ENCODE measurements at regions not wholly inside any gene's neighbourhood (a gene's known extent, or its start where the extent isn't known, plus 50 kb on each side); places are given as distances from the start of the nearest gene placed in this dataset.
"Not testable (repeated sequence)": the region's sequence is repeated elsewhere in the genome, so short reads cannot be mapped to it uniquely, and the experiment has no call there.

- ATAC-seq = no peak
- no peak for DNase-seq
- intact Hi-C loops (cut with DNase I) = no loop called here
- H3K9me3 ChIP-seq (ENCODE audit: control insufficient read depth, low read length) = no peaks in the 10 kb centered on the region
- H3K4me1 ChIP-seq (ENCODE audit: control insufficient read depth, insufficient read depth, low read length) = no peaks in the 10 kb centered on the region
- no peak overlapping the region for H3K27ac ChIP-seq (ENCODE audit: low read length)
- no peak overlapping the region for H3K4me3 ChIP-seq (ENCODE audit: low read length)
- H3K27me3 ChIP-seq (ENCODE audit: control insufficient read depth, insufficient read depth) = no peaks in the 10 kb centered on the region
Observed at GRCh38 chrX:74230094-74230493, 73.9 kb upstream of the ZCCHC13 start.

GRCh38 chrX:74225111-74225510 is 78.9 kb upstream of the ZCCHC13 start:
- WGBS = 98% methylated on average over 5 of the region's 5 CpGs
- no peak overlapping the region for H3K4me3 ChIP-seq (ENCODE audit: low read length)
- ATAC-seq (no peak), DNase-seq (no peak)
- no peaks in the 10 kb centered on the region for H3K4me1 ChIP-seq (ENCODE audit: control insufficient read depth, insufficient read depth, low read length)
- no peak overlapping the region for H3K27ac ChIP-seq (ENCODE audit: low read length)
- H3K9me3 ChIP-seq (ENCODE audit: control insufficient read depth, low read length) = no peaks in the 10 kb centered on the region
- intact Hi-C loops (cut with DNase I) = no loop called here
- no peaks in the 10 kb centered on the region for H3K27me3 ChIP-seq (ENCODE audit: control insufficient read depth, insufficient read depth)

GRCh38 chrX:74220277-74220676 is 83.7 kb upstream of the ZCCHC13 start:
- WGBS = 93% methylated on average over 2 of the region's 2 CpGs
- ATAC-seq (no peak), DNase-seq (no peak)
- Histone ChIP-seq H3K4me3 (ENCODE audit: low read length) (no peak overlapping the region), H3K27ac (ENCODE audit: low read length) (no peak overlapping the region), H3K4me1 (ENCODE audit: control insufficient read depth, insufficient read depth, low read length) (no peaks in the 10 kb centered on the region), H3K9me3 (ENCODE audit: control insufficient read depth, low read length) (no peaks in the 10 kb centered on the region), H3K27me3 (ENCODE audit: control insufficient read depth, insufficient read depth) (no peaks in the 10 kb centered on the region)
- intact Hi-C loops (cut with DNase I) = no loop called here

GRCh38 chrX:74218895-74219294 is 85.1 kb upstream of the ZCCHC13 start:
- WGBS = 97% methylated on average over 1 of the region's 1 CpG
- H3K4me1 ChIP-seq (ENCODE audit: control insufficient read depth, insufficient read depth, low read length) = no peaks in the 10 kb centered on the region
- intact Hi-C loops (cut with DNase I) = no loop called here

GRCh38 chrX:74216421-74216820 is 87.6 kb upstream of the ZCCHC13 start:
- intact Hi-C loops (cut with DNase I) = no loop called here
- Histone ChIP-seq H3K27ac (ENCODE audit: low read length) (no peak overlapping the region), H3K9me3 (ENCODE audit: control insufficient read depth, low read length) (no peaks in the 10 kb centered on the region), H3K4me1 (ENCODE audit: control insufficient read depth, insufficient read depth, low read length) (no peaks in the 10 kb centered on the region), H3K27me3 (ENCODE audit: control insufficient read depth, insufficient read depth) (no peaks in the 10 kb centered on the region), H3K4me3 (ENCODE audit: low read length) (no peak overlapping the region)
- no peak for ATAC-seq
- DNase-seq = no peak

More at GRCh38 chrX:74218895-74219294, 85.1 kb upstream of the ZCCHC13 start:
- DNase-seq (no peak), ATAC-seq (no peak)
- H3K27me3 ChIP-seq (ENCODE audit: control insufficient read depth, insufficient read depth) = no peaks in the 10 kb centered on the region
- no peak overlapping the region for H3K27ac ChIP-seq (ENCODE audit: low read length)
- no peaks in the 10 kb centered on the region for H3K9me3 ChIP-seq (ENCODE audit: control insufficient read depth, low read length)
- no peak overlapping the region for H3K4me3 ChIP-seq (ENCODE audit: low read length)

- DNase-seq (no peak), ATAC-seq (no peak)
- intact Hi-C loops (cut with DNase I) = no loop called here
- H3K27ac ChIP-seq (ENCODE audit: low read length) = no peak overlapping the region
- no peak overlapping the region for H3K4me3 ChIP-seq (ENCODE audit: low read length)
- no peaks in the 10 kb centered on the region for H3K9me3 ChIP-seq (ENCODE audit: control insufficient read depth, low read length)
- 97% methylated on average over 1 of the region's 1 CpG for WGBS
- peaks cover 1% of the 10 kb centered on the region for H3K4me1 ChIP-seq (ENCODE audit: control insufficient read depth, insufficient read depth, low read length)
- no peaks in the 10 kb centered on the region for H3K27me3 ChIP-seq (ENCODE audit: control insufficient read depth, insufficient read depth)
Observed at GRCh38 chrX:74211911-74212310, 92.1 kb upstream of the ZCCHC13 start.

GRCh38 chrX:74207539-74207938 is 96.4 kb upstream of the ZCCHC13 start:
- H3K9me3 ChIP-seq (ENCODE audit: control insufficient read depth, low read length) = no peaks in the 10 kb centered on the region
- WGBS = 95% methylated on average over 3 of the region's 3 CpGs
- DNase-seq = no peak
- H3K27ac ChIP-seq (ENCODE audit: low read length) = no peak overlapping the region
- intact Hi-C loops (cut with DNase I) = no loop called here
- ATAC-seq = no peak
- no peaks in the 10 kb centered on the region for H3K27me3 ChIP-seq (ENCODE audit: control insufficient read depth, insufficient read depth)
- H3K4me3 ChIP-seq (ENCODE audit: low read length) = no peak overlapping the region
- peaks cover 1% of the 10 kb centered on the region for H3K4me1 ChIP-seq (ENCODE audit: control insufficient read depth, insufficient read depth, low read length)

GRCh38 chrX:74195605-74196004 is 108.4 kb upstream of the ZCCHC13 start:
- peak in 1 of 3 donors; percentile 34 for DNase-seq
- peak in 1 of 2 donors; percentile 44 for ATAC-seq
- H3K4me3 ChIP-seq (ENCODE audit: low read length) = no peak overlapping the region
- no peaks in the 10 kb centered on the region for H3K27me3 ChIP-seq (ENCODE audit: control insufficient read depth, insufficient read depth)
- no peaks in the 10 kb centered on the region for H3K9me3 ChIP-seq (ENCODE audit: control insufficient read depth, low read length)
- H3K27ac ChIP-seq (ENCODE audit: low read length) = no peak overlapping the region
- intact Hi-C loops (cut with DNase I) = no loop called here
- H3K4me1 ChIP-seq (ENCODE audit: control insufficient read depth, insufficient read depth, low read length) = peaks cover 2% of the 10 kb centered on the region

GRCh38 chrX:74195120-74195519 is 108.9 kb upstream of the ZCCHC13 start:
- no peak for DNase-seq
- Histone ChIP-seq H3K27me3 (ENCODE audit: control insufficient read depth, insufficient read depth) (no peaks in the 10 kb centered on the region), H3K4me3 (ENCODE audit: low read length) (no peak overlapping the region), H3K9me3 (ENCODE audit: control insufficient read depth, low read length) (no peaks in the 10 kb centered on the region), H3K27ac (ENCODE audit: low read length) (no peak overlapping the region), H3K4me1 (ENCODE audit: control insufficient read depth, insufficient read depth, low read length) (peaks cover 2% of the 10 kb centered on the region)
- intact Hi-C loops (cut with DNase I) = no loop called here
- WGBS = 100% methylated on average over 2 of the region's 2 CpGs
- ATAC-seq = peak in 1 of 2 donors; percentile 46

- Histone ChIP-seq H3K4me1 (ENCODE audit: control insufficient read depth, insufficient read depth, low read length) (no peaks in the 10 kb centered on the region), H3K27me3 (ENCODE audit: control insufficient read depth, insufficient read depth) (no peaks in the 10 kb centered on the region), H3K27ac (ENCODE audit: low read length) (no peak overlapping the region), H3K9me3 (ENCODE audit: control insufficient read depth, low read length) (no peaks in the 10 kb centered on the region), H3K4me3 (ENCODE audit: low read length) (no peak overlapping the region)
- WGBS = 92% methylated on average over 3 of the region's 3 CpGs
- intact Hi-C loops (cut with DNase I) = no loop called here
- ATAC-seq (no peak), DNase-seq (no peak)
Observed at GRCh38 chrX:74187211-74187610, 116.8 kb upstream of the ZCCHC13 start.

- ATAC-seq; H3K4me1 ChIP-seq (ENCODE audit: control insufficient read depth, insufficient read depth, low read length); intact Hi-C loops (cut with DNase I); H3K4me3 ChIP-seq (ENCODE audit: low read length); H3K27me3 ChIP-seq (ENCODE audit: control insufficient read depth, insufficient read depth); H3K27ac ChIP-seq (ENCODE audit: low read length); H3K9me3 ChIP-seq (ENCODE audit: control insufficient read depth, low read length); DNase-seq: not testable (repeated sequence)
- 99% methylated on average over 4 of the region's 4 CpGs for WGBS
Observed at GRCh38 chrX:74183047-74183446, 120.9 kb upstream of the ZCCHC13 start.

- H3K27me3 ChIP-seq (ENCODE audit: control insufficient read depth, insufficient read depth); H3K4me1 ChIP-seq (ENCODE audit: control insufficient read depth, insufficient read depth, low read length); H3K9me3 ChIP-seq (ENCODE audit: control insufficient read depth, low read length); H3K4me3 ChIP-seq (ENCODE audit: low read length); ATAC-seq; intact Hi-C loops (cut with DNase I); DNase-seq; H3K27ac ChIP-seq (ENCODE audit: low read length): not testable (repeated sequence)
- WGBS = 89% methylated on average over 6 of the region's 6 CpGs
Observed at GRCh38 chrX:74181976-74182375, 122.0 kb upstream of the ZCCHC13 start.

Data from right cardiac atrium (tissue), 5 donors.